ENCODE measurements at regions not wholly inside any gene's neighbourhood (a gene's known extent, or its start where the extent isn't known, plus 50 kb on each side); places are given as distances from the start of the nearest gene placed in this dataset.
A peak's percentile ranks its signal among the peaks of the same experiment; 100 is the strongest.
"Not testable (repeated sequence)": the region's sequence is repeated elsewhere in the genome, so short reads cannot be mapped to it uniquely, and the experiment has no call there.

- DNase-seq: no peak
Observed at GRCh38 chr11:64428693-64429092, 69.7 kb downstream of the RPS6KA4 start.

- no peak for DNase-seq
Observed at GRCh38 chr11:64429970-64430369, 71.0 kb downstream of the RPS6KA4 start.

- DNase-seq: no peak
Observed at GRCh38 chr11:64430645-64431044, 71.7 kb downstream of the RPS6KA4 start.

- no peak for DNase-seq
Observed at GRCh38 chr11:64436000-64436399, 77.0 kb downstream of the RPS6KA4 start.

GRCh38 chr11:64437426-64437825 is 78.5 kb downstream of the RPS6KA4 start:
- DNase-seq: no peak

GRCh38 chr11:64438986-64439771 is 80.2 kb downstream of the RPS6KA4 start:
- DNase-seq: no peak

- not testable (repeated sequence) for DNase-seq
Observed at GRCh38 chr11:64439772-64440491, 81.0 kb downstream of the RPS6KA4 start.

- DNase-seq: no peak
Observed at GRCh38 chr11:64441127-64441526, 82.2 kb downstream of the RPS6KA4 start.

GRCh38 chr11:64443001-64443400 is 84.0 kb downstream of the RPS6KA4 start:
- DNase-seq: no peak

GRCh38 chr11:64444838-64445441 is 86.0 kb downstream of the RPS6KA4 start:
- DNase-seq: peak in 1 of 2 donors; percentile 13

GRCh38 chr11:64445651-64446050 is 86.7 kb downstream of the RPS6KA4 start:
- no peak for DNase-seq

GRCh38 chr11:64447831-64448598 is 89.1 kb downstream of the RPS6KA4 start:
- peak; percentile 85 to 93 for DNase-seq

GRCh38 chr11:64448599-64449380 is 89.8 kb downstream of the RPS6KA4 start:
- DNase-seq: peak; percentile 85 to 87

- peak; percentile 70 to 73 for DNase-seq
Observed at GRCh38 chr11:64449381-64450167, 90.6 kb downstream of the RPS6KA4 start.

- no peak for DNase-seq
Observed at GRCh38 chr11:64450168-64450560, 91.2 kb downstream of the RPS6KA4 start.

GRCh38 chr11:64451856-64452255 is 92.9 kb downstream of the RPS6KA4 start:
- DNase-seq: no peak

GRCh38 chr11:64453466-64453865 is 94.5 kb downstream of the RPS6KA4 start:
- no peak for DNase-seq

- peak; percentile 25 to 78 for DNase-seq
Observed at GRCh38 chr11:64455456-64456261, 96.7 kb downstream of the RPS6KA4 start.

- no peak for DNase-seq
Observed at GRCh38 chr11:64456509-64457320, 97.8 kb downstream of the RPS6KA4 start.

All from inflammatory macrophage (primary cell).